GM21381 (cell line): ENCODE measurements at regions not wholly inside any gene's neighbourhood (a gene's known extent, or its start where the extent isn't known, plus 50 kb on each side); places are given as distances from the start of the nearest gene placed in this dataset.
"Not testable (repeated sequence)": the region's sequence is repeated elsewhere in the genome, so short reads cannot be mapped to it uniquely, and the experiment has no call there.

Experiments used
- ATAC-seq: cut with Tn5 transposase; IDR thresholded peaks from one replicate; pipeline ENCODE4 v1.9.1; 2021; ENCODE audit warnings: mild to moderate bottlenecking, moderate library complexity; ENCODE audit not compliant: unreplicated experiment

DNA sequence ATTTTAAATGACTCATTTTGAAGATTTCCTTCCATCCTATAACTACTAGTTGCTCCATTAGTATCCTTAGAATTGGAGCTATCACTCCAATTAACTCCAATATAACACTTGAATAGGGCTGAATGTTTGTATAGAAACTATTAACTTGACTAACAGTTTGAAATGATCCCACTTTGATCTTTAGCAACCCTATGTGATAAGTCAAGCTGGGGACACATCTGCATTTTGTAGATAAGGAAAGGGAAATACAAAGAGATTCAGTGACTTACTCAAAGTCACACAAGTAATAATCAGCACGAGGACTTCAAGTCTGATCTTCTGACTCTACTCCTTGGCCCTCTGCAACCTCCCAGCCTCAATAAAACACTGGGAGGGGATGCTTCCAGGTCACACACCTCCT lies 101.1 kb downstream of the TMEM215 start:
- ATAC-seq: no peak

DNA sequence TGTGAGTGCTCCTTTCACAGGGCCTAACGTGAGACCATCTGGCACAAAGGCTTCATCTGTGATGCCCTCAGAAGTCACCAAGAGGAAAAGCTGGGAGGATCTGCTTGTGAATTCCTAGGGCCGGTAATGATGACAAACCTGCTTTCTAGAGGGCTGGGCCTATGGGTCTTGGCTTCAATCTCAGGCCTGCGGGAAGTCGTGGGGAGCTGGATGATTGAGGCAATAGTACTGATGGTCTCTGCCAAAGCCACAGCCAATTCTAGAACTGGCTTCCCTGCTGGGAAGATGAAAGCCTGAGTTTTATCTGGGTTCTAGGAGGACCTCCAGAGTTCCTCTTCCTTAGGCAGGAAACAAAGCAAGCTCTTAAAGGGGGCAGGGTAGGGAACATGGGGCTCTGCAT lies 102.7 kb downstream of the TMEM215 start:
- no peak for ATAC-seq

DNA sequence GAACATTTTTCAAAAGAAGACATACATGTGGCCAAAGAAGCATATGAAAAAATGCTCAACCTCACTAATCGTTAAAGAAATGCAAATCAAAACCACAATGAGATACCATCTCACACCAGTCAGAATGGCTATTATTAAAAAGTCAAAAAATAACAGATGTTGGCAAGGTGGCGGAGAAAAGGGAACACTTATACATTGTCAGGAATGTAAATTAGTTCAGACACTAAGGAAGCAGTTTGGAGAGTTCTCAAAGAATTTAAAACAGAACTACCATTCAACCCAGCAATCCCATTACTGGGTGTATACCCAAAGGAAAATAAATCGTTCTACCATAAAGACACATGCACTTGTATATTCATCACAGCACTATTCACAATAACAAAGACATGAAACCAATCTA lies 106.9 kb downstream of the APTX start:
- not testable (repeated sequence) for ATAC-seq

DNA sequence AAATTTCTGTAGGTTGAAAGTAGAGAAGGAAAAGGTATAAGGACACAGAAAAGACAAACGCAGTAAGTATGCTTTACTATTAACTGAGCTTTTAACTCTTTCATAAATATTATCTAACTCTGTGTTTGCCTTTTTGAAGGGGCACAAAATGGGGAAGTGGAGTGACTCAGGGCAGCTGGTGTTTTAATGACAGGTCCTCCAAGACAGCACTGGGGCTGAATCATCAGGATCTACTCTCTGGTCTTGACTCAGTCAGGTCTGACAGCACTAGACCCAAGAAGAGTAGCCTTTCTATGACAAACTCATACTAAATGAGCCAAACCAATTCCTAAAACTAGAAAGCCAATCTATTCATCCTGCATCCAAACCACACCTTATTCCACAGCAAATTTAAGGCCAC lies 102.2 kb downstream of the APTX start:
- ATAC-seq: no peak

DNA sequence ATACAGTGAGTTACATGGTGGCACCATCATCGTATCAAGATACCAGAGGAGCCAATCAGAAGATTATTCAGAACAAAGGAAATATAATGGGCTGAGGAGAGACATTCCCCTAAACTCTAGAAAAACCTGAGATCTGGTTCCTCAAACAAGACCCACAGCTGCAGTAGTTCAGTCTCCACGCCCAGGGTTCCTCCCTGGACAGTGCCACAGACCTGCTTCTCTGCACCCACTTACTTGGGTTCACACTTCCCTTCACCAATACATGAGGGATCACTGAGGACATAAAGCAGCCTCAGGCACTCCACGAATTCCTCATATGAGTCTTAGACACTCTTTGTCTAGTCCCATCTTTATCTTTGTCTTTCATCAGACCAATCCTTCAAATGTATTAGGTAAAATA lies 101.7 kb downstream of the APTX start:
- no peak for ATAC-seq

DNA sequence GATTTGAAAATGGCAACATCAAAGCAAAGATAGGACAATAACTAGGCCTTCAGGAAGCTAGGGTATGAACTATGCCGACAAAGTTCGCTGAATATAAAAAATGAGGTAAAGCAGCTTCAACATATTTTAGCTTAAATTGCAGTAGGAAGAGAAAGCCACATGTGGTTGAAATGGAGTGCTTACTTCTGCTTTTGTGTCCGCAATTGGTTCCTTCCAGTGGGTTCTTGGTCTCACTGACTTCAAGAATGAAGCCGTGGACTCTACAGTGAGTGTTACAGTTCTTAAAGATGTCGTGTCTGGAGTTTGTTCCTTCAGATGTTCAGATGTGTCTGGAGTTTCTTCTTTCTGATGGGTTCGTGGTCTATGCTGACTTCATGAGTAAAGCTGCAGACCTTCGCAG lies 95.2 kb downstream of the APTX start:
- ATAC-seq: peak; percentile 92

DNA sequence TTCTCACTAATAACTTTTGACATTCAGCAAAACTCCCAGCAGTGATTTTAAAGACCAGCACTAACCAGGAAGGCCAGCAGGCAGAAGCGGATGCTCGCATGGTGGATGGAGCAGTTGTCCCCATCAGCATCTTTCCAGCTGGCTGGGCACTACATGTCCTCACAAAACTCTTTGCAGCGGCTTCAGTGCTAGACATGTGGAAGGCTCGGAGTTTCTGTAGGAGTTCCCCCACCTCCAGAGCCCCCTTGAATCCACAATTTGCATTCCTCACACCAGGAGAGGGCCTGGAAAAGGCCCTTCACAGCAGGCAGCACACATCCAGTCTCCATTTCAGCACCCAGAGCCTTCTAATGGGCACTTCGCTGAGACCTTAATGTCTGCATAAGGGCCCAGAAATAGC lies 85.6 kb downstream of the APTX start:
- no peak for ATAC-seq

DNA sequence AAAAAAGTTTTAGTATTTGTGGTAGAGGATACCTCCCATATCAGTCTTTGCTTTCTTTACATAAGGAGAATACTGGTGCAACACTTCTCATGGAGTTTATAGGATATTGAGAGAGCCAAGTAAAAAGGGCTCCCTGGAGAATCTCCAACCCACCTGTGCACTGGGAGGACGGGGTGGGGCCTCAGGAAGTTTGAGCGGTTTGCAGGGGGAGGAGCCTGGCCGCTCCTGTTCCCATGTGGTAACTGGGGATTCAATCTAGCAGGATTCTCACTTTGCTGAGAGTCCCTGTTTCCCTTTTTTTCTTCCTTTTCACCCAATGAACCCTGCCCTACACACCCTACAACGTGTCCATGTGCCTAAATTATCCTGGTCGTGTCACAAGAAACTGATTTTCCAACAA lies 82.8 kb downstream of the APTX start:
- ATAC-seq: no peak
